GM12878 (cell line): ENCODE measurements at regions not wholly inside any gene's neighbourhood (a gene's known extent, or its start where the extent isn't known, plus 50 kb on each side); places are given as distances from the start of the nearest gene placed in this dataset.

ENCODE experiments used
- ATAC-seq: fragments of 200-7000 bp; cut with Tn5 transposase; 3 replicates; pipeline ENCODE4 v1.9.1; 2020; ENCODE audit warnings: mild to moderate bottlenecking, moderate library complexity
- BruUV-seq: library from RNA; stranded (reverse); fragments of 400-500 nt; replicated peaks from 2 replicates; lab custom pipeline; 2021; lab: Mats Ljungman, UMichigan
- CTCF ChIA-PET: fragments of 300-600 bp; sonication (Branson Sonifier 250); formaldehyde crosslinking; extraction: SDS; loops from one replicate; lab custom pipeline; 2021; ENCODE audit warnings: inconsistent platforms; lab: Yijun Ruan, JAX
- POLR2A ChIA-PET: fragments of 350-600 bp; formaldehyde crosslinking; extraction: SDS; loops from one replicate; lab custom pipeline; 2021; ENCODE audit warnings: inconsistent platforms; lab: Charles Lee
- RAD21 ChIA-PET: fragments of 300-600 bp; sonication (Branson Sonifier 250); formaldehyde crosslinking; loops from one replicate; lab custom pipeline; 2023; ENCODE audit warnings: antibody characterized with exemption; ENCODE audit not compliant: unreplicated experiment; lab: Charles Lee
- SMC1A ChIA-PET: fragments of 300-600 bp; sonication (Branson Sonifier 250); formaldehyde crosslinking; loops from one replicate; lab custom pipeline; 2023; ENCODE audit not compliant: unreplicated experiment, uncharacterized antibody; lab: Charles Lee
- DNase-seq: peaks from one replicate; pipeline ENCODE4 v3.0.0-alpha.2; 2011; ENCODE audit warnings: low read depth, low spot score
- FAIRE-seq: peaks from 3 replicates; lab custom pipeline; 2011; peaks lifted over from hg19 to GRCh38; lab: Jason Lieb, UNC
- H2AFZ ChIP-seq: 2 replicates; pipeline ENCODE4 v1.6.0; 2011; ENCODE audit warnings: low read depth, low read length, control low read depth; ENCODE audit not compliant: control insufficient read depth
- H3K27ac ChIP-seq: 2 replicates; pipeline ENCODE4 v1.5.1; 2011; ENCODE audit warnings: control low read depth; ENCODE audit not compliant: control insufficient read depth, insufficient read depth
- H3K27me3 ChIP-seq, 2 experiments: replicated peaks in 1 of 2; 2 replicates each; pipeline versions ENCODE4 v1.6.0 to v1.6.1; 2011; ENCODE audit warnings: low read length in 1 of 2; ENCODE audit not compliant: control insufficient read depth in 2 of 2, insufficient read depth in 2 of 2
- H3K36me3 ChIP-seq, 2 experiments: 2 replicates each; pipeline ENCODE4 v1.5.1; 2011; ENCODE audit warnings: low read length in 1 of 2; ENCODE audit not compliant: control insufficient read depth in 2 of 2, insufficient read depth in 2 of 2
- H3K4me1 ChIP-seq: 2 replicates; pipeline ENCODE4 v1.6.1; 2011; ENCODE audit warnings: mild to moderate bottlenecking, low read length, moderate library complexity, mixed read lengths; ENCODE audit not compliant: control insufficient read depth, insufficient read depth
- H3K4me2 ChIP-seq: 2 replicates; pipeline ENCODE4 v1.6.0; 2011; ENCODE audit warnings: control low read depth; ENCODE audit not compliant: control insufficient read depth, insufficient read depth
- H3K4me3 ChIP-seq: fragments of 200-600 bp; sonication (generic); 2 replicates; pipeline ENCODE4 v1.5.1; 2016
- H3K79me2 ChIP-seq: 2 replicates; pipeline ENCODE4 v1.6.0; 2011; ENCODE audit warnings: low read length; ENCODE audit not compliant: control insufficient read depth, insufficient read depth
- H3K9ac ChIP-seq: 2 replicates; pipeline ENCODE4 v1.8.0; 2011; ENCODE audit warnings: low read length, control low read depth, mixed read lengths; ENCODE audit not compliant: control insufficient read depth, insufficient read depth
- H3K9me3 ChIP-seq: replicated peaks from 3 replicates; pipeline ENCODE4 v1.5.1; 2011; ENCODE audit warnings: mild to moderate bottlenecking, low read length; ENCODE audit not compliant: control insufficient read depth, insufficient read depth
- H4K20me1 ChIP-seq: 2 replicates; pipeline ENCODE4 v1.6.0; 2011; ENCODE audit not compliant: control insufficient read depth, insufficient read depth
- ATF3 ChIP-seq: IDR thresholded peaks from 2 replicates; pipeline ENCODE4 v1.6.1; 2011; ENCODE audit warnings: low read depth, mild to moderate bottlenecking, low read length, moderate library complexity, borderline replicate concordance; ENCODE audit errors: extremely low read depth
- ATF7 ChIP-seq: fragments of 450-650 bp; IDR thresholded peaks from 2 replicates; pipeline ENCODE4 v1.6.1; 2016; ENCODE audit warnings: low read depth, mild to moderate bottlenecking
- CEBPZ ChIP-seq: fragments of 150-350 bp; IDR thresholded peaks from 2 replicates; pipeline ENCODE4 v1.6.1; 2016; ENCODE audit warnings: low read depth, low read length
- CHD2 ChIP-seq: IDR thresholded peaks from 2 replicates; pipeline ENCODE4 v1.6.1; 2011; ENCODE audit warnings: low read depth, low read length, improper control_type of control experiment, borderline replicate concordance
- MXI1 ChIP-seq: fragments of 150-350 bp; IDR thresholded peaks from 2 replicates; pipeline ENCODE4 v1.6.1; 2011; ENCODE audit warnings: low read depth, mild to moderate bottlenecking, inconsistent platforms, low read length, improper control_type of control experiment
- POLR2A ChIP-seq: IDR thresholded peaks from 2 replicates; pipeline ENCODE4 v1.6.1; 2011; ENCODE audit warnings: low read depth, mild to moderate bottlenecking, low read length
- RB1 ChIP-seq: fragments of 450-650 bp; formaldehyde crosslinking; IDR thresholded peaks from 2 replicates; pipeline ENCODE4 v1.6.1; 2017; ENCODE audit warnings: mild to moderate bottlenecking, borderline replicate concordance
- RCOR1 ChIP-seq: conservative IDR thresholded peaks from 2 replicates; pipeline ENCODE4 v1.6.1; 2012; ENCODE audit warnings: low read depth, low read length, improper control_type of control experiment
- SUPT20H ChIP-seq: IDR thresholded peaks from 2 replicates; pipeline ENCODE4 v1.6.1; 2011; ENCODE audit warnings: low read depth, mild to moderate bottlenecking, low read length, moderate library complexity, borderline replicate concordance; ENCODE audit not compliant: control insufficient read depth
- YBX1 ChIP-seq: fragments of 450-650 bp; IDR thresholded peaks from 2 replicates; pipeline ENCODE4 v1.6.1; 2016; ENCODE audit warnings: antibody characterized with exemption
- ZBED1 ChIP-seq: IDR thresholded peaks from 2 replicates; pipeline ENCODE4 v1.6.1; 2016; ENCODE audit warnings: borderline replicate concordance
- ZNF217 ChIP-seq: fragments of 450-650 bp; IDR thresholded peaks from 2 replicates; pipeline ENCODE4 v1.6.1; 2017; ENCODE audit warnings: antibody characterized with exemption, mild to moderate bottlenecking
- WGBS: methylation state at CpG from one replicate; pipeline ENCODE4 v1.1.6; 2016; ENCODE audit warnings: low lambda C conversion rate; ENCODE audit not compliant: insufficient replicate concordance, insufficient coverage; ENCODE audit errors: missing lambda C conversion rate; 5-methylcytosine and 5-hydroxymethylcytosine counted together
- in situ Hi-C: fragments of 300-500 bp; cut with MboI; formaldehyde crosslinking; loops from 9 replicates; pipeline ENCODE4 v1.14.3; 2018; ENCODE audit warnings: mixed read lengths
- intact Hi-C: fragments of 100-400 bp; cut with micrococcal nuclease; formaldehyde crosslinking; loops from one replicate; pipeline ENCODE4 v1.14.2; 2022; ENCODE audit not compliant: unreplicated experiment

- no peaks in the 10 kb centered on the region; a peak in 1 of 4 replicates for H3K27me3 ChIP-seq
- intact Hi-C loops: no loop called here
- ChIA-PET POLR2A (no interaction called here), CTCF (interaction anchor here (1.0 to 1.2 kb wide), 2 partner anchors 21 to 22 kb away, joined by 3 read pairs; no protein-coding TSS in a partner anchor), SMC1A (no interaction called here), RAD21 (no interaction called here)
- no peaks in the 10 kb centered on the region for H3K36me3 ChIP-seq
- H2AFZ ChIP-seq: no peak overlapping the region
- no peak overlapping the region for H3K4me2 ChIP-seq
- 29% methylated on average over 3 of the region's 3 CpGs for WGBS
- TF ChIP-seq ZNF217: no peak
- no peak for TF ChIP-seq CEBPZ
- TF ChIP-seq ATF3: no peak
- TF ChIP-seq MXI1: no peak
- TF ChIP-seq ATF7: no peak
- no peak for TF ChIP-seq RCOR1
- TF ChIP-seq ZBED1: no peak
- TF ChIP-seq SUPT20H: no peak
- TF ChIP-seq POLR2A: no peak
- TF ChIP-seq YBX1: no peak
- TF ChIP-seq RB1: no peak
- no peak for TF ChIP-seq CHD2
- H3K4me3 ChIP-seq: no peak overlapping the region
- no peaks in the 10 kb centered on the region for H4K20me1 ChIP-seq
- no peaks in the 10 kb centered on the region for H3K9me3 ChIP-seq
- in situ Hi-C loops: no loop called here
- H3K9ac ChIP-seq: no peak overlapping the region
- no TSS peak for BruUV-seq
- H3K27ac ChIP-seq: no peak overlapping the region
- DNase-seq (no peak), FAIRE-seq (no peak), ATAC-seq (no peak)
- H3K79me2 ChIP-seq: no peaks in the 10 kb centered on the region
- no peaks in the 10 kb centered on the region for H3K4me1 ChIP-seq
Measured at GRCh38 chr5:61679562-61679961, 347.5 kb downstream of the ZSWIM6 start.
